ENCODE measurements at regions not wholly inside any gene's neighbourhood (a gene's known extent, or its start where the extent isn't known, plus 50 kb on each side); places are given as distances from the start of the nearest gene placed in this dataset.

DNA sequence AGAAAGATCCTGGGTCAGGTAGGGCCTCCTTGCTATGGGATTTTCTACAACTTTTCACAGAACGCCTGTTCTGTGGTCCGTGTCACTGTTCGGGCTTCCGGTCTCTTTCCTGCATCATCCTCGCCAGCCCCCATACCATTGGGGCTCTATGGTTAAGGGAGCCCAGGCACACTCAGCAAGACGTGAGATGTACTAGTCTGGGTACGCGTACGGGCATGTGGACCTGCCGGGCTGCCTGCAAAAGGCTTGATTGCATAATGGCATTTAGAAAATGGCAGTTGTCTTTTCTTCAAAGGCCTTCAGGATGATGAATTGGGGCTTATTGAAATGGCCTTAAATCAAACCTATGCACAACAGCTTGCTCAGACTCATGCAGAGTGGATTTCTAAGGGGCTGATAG lies 86.7 kb downstream of the CNGA2 start:
- DNase-seq = no peak
- Histone ChIP-seq H3K4me1 (peaks cover 0 to 4% (median 0%) of the 10 kb centered on the region in 12 donors), H3K4me3 (no peak overlapping the region), H3K36me3 (no peaks in the 10 kb centered on the region), H3K9me3 (no peaks in the 10 kb centered on the region), H3K27me3 (no peaks in the 10 kb centered on the region), H3K27ac (no peak overlapping the region)
- ATAC-seq = no peak
- TF ChIP-seq POLR2A (IDR thresholded peaks at IDR 0.05) (no peak), CTCF (IDR thresholded peaks at IDR 0.05) (no peak)
- WGBS, 4 donors = 82 to 93% (median 91%) methylated on average over 10 of the region's 10 CpGs
- intact Hi-C loops (cut with DNase I) = loop anchor here in 1 of 10 donors (10.0 kb wide), 1 partner anchor 814 kb away; the partner anchor contains the start of gene GABRQ

DNA sequence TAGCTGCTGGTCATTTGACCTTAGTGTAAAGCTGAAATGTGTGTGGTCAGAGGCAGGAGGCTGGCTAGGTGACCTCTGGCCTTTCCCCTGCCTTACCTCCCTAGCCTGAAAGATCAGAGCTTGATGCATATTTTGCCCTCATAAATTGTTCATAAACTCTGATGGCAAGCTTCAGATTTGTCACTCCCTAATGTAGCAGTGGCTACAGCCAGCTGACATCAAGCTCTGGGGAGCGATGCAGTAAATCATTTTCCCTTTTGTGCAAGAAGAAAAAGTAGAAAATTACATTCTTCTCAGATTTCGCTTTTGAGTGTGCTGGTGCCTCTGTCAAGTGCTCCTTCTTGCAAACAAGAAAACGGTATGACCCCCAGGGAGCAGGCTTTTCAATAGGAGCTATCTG lies 87.7 kb upstream of the MAGEA4 start:
- Histone ChIP-seq H3K4me1 (peaks cover 0 to 4% (median 0%) of the 10 kb centered on the region in 12 donors), H3K36me3 (no peaks in the 10 kb centered on the region), H3K4me3 (no peak overlapping the region), H3K27ac (no peak overlapping the region), H3K27me3 (no peaks in the 10 kb centered on the region), H3K9me3 (no peaks in the 10 kb centered on the region)
- ATAC-seq (no peak), DNase-seq (no peak)
- intact Hi-C loops (cut with DNase I) = loop anchor here in 1 of 10 donors (10.0 kb wide), 1 partner anchor 810 kb away; the partner anchor contains the start of gene GABRQ
- no peak for TF ChIP-seq CTCF (IDR thresholded peaks at IDR 0.05)
- TF ChIP-seq POLR2A (IDR thresholded peaks at IDR 0.05) = no peak
- WGBS, 4 donors = 57 to 86% (median 68%) methylated on average over 3 of the region's 3 CpGs

DNA sequence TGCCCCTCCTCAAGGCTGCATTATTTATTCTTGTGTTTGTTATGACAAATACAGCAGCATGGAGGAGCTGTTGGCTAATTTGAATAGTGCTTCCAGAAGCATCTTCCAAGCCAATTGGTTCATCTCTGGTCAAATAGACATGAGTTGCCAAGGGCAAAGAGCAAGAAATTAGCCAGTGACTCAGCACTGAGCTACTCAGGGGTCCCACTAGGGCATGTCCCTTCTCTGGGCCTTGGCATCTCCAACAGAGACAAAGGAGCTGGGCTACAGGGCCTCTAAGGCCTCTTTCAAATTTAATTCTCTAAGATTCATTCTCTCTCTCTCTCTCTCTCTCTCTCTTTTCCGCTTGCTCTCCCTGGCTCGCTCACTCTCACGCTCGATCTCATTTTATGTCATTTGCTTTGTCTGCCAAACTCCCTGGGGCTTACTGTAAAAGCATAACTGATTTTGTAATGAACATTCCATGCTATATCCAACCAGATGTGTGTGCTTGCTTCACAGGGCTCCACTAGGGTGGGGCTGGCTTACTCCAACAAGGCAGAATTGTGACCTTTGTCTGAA lies 86.7 kb upstream of the MAGEA4 start:
- 37 to 81% (median 69%) methylated on average over 4 of the region's 4 CpGs for WGBS, 4 donors
- ATAC-seq = peak in 3 of 4 donors; percentile 53 to 75 (median 55)

More for the DNA sequence above, 86.7 kb upstream of the MAGEA4 start:
- Histone ChIP-seq H3K4me3 (no peak overlapping the region), H3K9me3 (no peaks in the 10 kb centered on the region), H3K36me3 (no peaks in the 10 kb centered on the region), H3K27me3 (no peaks in the 10 kb centered on the region), H3K27ac (no peak overlapping the region), H3K4me1 (peaks cover 0 to 4% (median 0%) of the 10 kb centered on the region in 12 donors)
- intact Hi-C loops (cut with DNase I) = loop anchor here in 1 of 10 donors (10.0 kb wide), 1 partner anchor 809 kb away; the partner anchor contains the start of gene GABRQ
- DNase-seq = no peak
- TF ChIP-seq POLR2A (IDR thresholded peaks at IDR 0.05) (no peak), CTCF (IDR thresholded peaks at IDR 0.05) (peak in 5 of 12 donors; percentile 16 to 27 (median 23))

Measured in heart left ventricle (tissue), 16 donors.